ENCODE measurements at regions not wholly inside any gene's neighbourhood (a gene's known extent, or its start where the extent isn't known, plus 50 kb on each side); places are given as distances from the start of the nearest gene placed in this dataset.

DNA sequence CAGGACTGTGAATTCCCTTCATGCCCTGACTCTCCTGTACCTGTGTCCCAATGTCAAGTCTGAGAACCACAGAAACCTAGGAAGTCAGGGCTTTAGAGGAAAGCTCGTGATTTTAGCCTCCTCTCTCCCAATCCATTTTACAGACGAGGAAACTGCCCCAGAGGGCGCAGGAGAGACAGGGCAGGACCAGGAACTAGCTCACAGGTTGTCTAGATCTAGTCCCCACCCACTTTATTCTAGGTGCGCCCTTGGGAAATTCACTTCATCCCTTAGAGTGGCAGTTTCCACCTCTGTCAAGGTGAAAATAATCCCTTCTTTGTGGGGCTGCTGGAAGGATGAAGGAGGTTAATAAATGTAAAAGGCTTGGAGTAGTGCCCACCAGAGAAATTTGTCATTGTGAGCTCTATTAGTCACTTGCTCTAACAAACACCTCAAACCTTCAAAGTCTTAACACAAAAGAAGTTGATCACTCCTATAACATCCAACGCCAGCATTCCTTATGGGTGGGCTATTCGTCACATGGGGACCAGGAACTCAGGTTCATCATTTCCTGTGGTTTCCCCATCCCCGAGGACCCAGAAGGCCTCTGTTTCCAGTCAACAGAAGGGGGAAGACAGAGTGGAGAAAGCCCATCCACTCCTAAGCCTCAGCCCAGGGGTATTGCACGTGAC, 282.3 kb downstream of the XXYLT1 start (continued):
- no peak for TF ChIP-seq ZNF571 (tag by site-specific recombination; IDR thresholded peaks at IDR 0.05)
- TF ChIP-seq EGR2 (tag by site-specific recombination; IDR thresholded peaks at IDR 0.05; ENCODE audit: low read depth), result no peak
- TF ChIP-seq GLIS1 (tag by site-specific recombination; IDR thresholded peaks at IDR 0.05), result no peak
- TF ChIP-seq ZNF175 (tag by site-specific recombination; IDR thresholded peaks at IDR 0.05), result no peak
- TF ChIP-seq ZNF311 (tag by site-specific recombination; IDR thresholded peaks at IDR 0.05; ENCODE audit: borderline replicate concordance), result no peak
- TF ChIP-seq, protein P1, sequence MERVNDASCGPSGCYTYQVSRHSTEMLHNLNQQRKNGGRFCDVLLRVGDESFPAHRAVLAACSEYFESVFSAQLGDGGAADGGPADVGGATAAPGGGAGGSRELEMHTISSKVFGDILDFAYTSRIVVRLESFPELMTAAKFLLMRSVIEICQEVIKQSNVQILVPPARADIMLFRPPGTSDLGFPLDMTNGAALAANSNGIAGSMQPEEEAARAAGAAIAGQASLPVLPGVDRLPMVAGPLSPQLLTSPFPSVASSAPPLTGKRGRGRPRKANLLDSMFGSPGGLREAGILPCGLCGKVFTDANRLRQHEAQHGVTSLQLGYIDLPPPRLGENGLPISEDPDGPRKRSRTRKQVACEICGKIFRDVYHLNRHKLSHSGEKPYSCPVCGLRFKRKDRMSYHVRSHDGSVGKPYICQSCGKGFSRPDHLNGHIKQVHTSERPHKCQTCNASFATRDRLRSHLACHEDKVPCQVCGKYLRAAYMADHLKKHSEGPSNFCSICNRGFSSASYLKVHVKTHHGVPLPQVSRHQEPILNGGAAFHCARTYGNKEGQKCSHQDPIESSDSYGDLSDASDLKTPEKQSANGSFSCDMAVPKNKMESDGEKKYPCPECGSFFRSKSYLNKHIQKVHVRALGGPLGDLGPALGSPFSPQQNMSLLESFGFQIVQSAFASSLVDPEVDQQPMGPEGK (tag by site-specific recombination; IDR thresholded peaks at IDR 0.05), result no peak
- TF ChIP-seq ZNF37A (tag by site-specific recombination; IDR thresholded peaks at IDR 0.05), result no peak
- no peak for TF ChIP-seq ZNF670 (tag by site-specific recombination; IDR thresholded peaks at IDR 0.05; ENCODE audit: low read depth)
- TF ChIP-seq, protein P2, sequence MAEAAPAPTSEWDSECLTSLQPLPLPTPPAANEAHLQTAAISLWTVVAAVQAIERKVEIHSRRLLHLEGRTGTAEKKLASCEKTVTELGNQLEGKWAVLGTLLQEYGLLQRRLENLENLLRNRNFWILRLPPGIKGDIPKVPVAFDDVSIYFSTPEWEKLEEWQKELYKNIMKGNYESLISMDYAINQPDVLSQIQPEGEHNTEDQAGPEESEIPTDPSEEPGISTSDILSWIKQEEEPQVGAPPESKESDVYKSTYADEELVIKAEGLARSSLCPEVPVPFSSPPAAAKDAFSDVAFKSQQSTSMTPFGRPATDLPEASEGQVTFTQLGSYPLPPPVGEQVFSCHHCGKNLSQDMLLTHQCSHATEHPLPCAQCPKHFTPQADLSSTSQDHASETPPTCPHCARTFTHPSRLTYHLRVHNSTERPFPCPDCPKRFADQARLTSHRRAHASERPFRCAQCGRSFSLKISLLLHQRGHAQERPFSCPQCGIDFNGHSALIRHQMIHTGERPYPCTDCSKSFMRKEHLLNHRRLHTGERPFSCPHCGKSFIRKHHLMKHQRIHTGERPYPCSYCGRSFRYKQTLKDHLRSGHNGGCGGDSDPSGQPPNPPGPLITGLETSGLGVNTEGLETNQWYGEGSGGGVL (tag by site-specific recombination; IDR thresholded peaks at IDR 0.05), result no peak
- no peak for TF ChIP-seq HIC1 (tag by site-specific recombination; IDR thresholded peaks at IDR 0.05)

- no peaks in the 10 kb centered on the region for H3K36me3 ChIP-seq (ENCODE audit: control insufficient read depth in 2 of 2, insufficient read depth in 1 of 2, low read length in 2 of 2)
- no peaks in the 10 kb centered on the region for H3K9me3 ChIP-seq (ENCODE audit: control insufficient read depth, insufficient read depth, low read depth, low read length)
- no peaks in the 10 kb centered on the region for H3K4me1 ChIP-seq (ENCODE audit: control insufficient read depth, insufficient read depth, low read length)
- no peak overlapping the region for H3K4me3 ChIP-seq (ENCODE audit: low read depth, low read length)
- POLR2A ChIA-PET, result no interaction called here
- CTCF ChIA-PET, result no interaction called here
- no peak overlapping the region for H3K27ac ChIP-seq (ENCODE audit: extremely low read depth, low read depth, low read length)
- no peak for TF ChIP-seq ZSCAN18 (tag by site-specific recombination; IDR thresholded peaks at IDR 0.05)
- TF ChIP-seq ZNF341 (tag by site-specific recombination; IDR thresholded peaks at IDR 0.05; ENCODE audit: low read depth), result no peak
- no peak for TF ChIP-seq ZNF645 (tag by site-specific recombination; IDR thresholded peaks at IDR 0.05)
- TF ChIP-seq, protein P3, sequence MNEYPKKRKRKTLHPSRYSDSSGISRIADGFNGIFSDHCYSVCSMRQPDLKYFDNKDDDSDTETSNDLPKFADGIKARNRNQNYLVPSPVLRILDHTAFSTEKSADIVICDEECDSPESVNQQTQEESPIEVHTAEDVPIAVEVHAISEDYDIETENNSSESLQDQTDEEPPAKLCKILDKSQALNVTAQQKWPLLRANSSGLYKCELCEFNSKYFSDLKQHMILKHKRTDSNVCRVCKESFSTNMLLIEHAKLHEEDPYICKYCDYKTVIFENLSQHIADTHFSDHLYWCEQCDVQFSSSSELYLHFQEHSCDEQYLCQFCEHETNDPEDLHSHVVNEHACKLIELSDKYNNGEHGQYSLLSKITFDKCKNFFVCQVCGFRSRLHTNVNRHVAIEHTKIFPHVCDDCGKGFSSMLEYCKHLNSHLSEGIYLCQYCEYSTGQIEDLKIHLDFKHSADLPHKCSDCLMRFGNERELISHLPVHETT (tag by site-specific recombination; IDR thresholded peaks at IDR 0.05), result no peak
- no peak for TF ChIP-seq SETDB1 (IDR thresholded peaks at IDR 0.05; ENCODE audit: insufficient read length, low read length)
- no peak for TF ChIP-seq ZNF280D (tag by site-specific recombination; IDR thresholded peaks at IDR 0.05)
- TF ChIP-seq ZNF521 (tag by site-specific recombination; IDR thresholded peaks at IDR 0.05), result no peak
- TF ChIP-seq KLF1 (tag by site-specific recombination; IDR thresholded peaks at IDR 0.05), result no peak
- no peak for TF ChIP-seq ZNF19 (tag by site-specific recombination; IDR thresholded peaks at IDR 0.05; ENCODE audit: low read depth)
- TF ChIP-seq ZBTB20 (tag by site-specific recombination; IDR thresholded peaks at IDR 0.05), result no peak
Measured at GRCh38 chr3:194989241-194989640, 281.7 kb downstream of the XXYLT1 start.
